PC-9 (cell line): ENCODE measurements at regions not wholly inside any gene's neighbourhood (a gene's known extent, or its start where the extent isn't known, plus 50 kb on each side); places are given as distances from the start of the nearest gene placed in this dataset.

Source experiments
- EZH2 ChIP-seq: fragments of 200-600 bp; sonication (generic); IDR thresholded peaks from 2 replicates; pipeline ENCODE4 v1.8.0; 2017; ENCODE audit warnings: antibody characterized with exemption, low read depth
- TF ChIP-seq, protein P1 (sequence below): fragments of 200-600 bp; sonication (generic); conservative IDR thresholded peaks from 2 replicates; pipeline ENCODE4 v1.6.1; 2017; ENCODE audit warnings: mixed run types, antibody characterized with exemption, mild to moderate bottlenecking, moderate library complexity

DNA sequence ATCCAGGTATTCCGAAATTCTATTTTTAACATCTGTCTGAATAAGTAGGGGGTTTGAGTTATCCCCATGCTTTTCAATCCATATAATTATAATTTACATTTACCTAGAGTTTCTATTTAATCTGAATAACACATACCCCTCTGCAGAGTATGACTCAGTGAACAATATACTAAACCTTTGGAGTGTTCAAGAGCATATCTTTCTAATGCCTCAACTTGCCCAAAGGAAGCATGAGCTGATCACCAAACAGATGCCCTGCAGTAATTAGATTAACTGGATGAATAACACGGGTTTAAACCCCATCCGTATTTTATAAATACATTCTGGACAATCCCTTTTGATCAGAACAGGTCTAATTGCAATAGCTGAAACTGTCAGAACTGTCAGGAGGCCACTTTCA is 897.1 kb downstream of the TFAP2A start:
- TF ChIP-seq, protein P1, sequence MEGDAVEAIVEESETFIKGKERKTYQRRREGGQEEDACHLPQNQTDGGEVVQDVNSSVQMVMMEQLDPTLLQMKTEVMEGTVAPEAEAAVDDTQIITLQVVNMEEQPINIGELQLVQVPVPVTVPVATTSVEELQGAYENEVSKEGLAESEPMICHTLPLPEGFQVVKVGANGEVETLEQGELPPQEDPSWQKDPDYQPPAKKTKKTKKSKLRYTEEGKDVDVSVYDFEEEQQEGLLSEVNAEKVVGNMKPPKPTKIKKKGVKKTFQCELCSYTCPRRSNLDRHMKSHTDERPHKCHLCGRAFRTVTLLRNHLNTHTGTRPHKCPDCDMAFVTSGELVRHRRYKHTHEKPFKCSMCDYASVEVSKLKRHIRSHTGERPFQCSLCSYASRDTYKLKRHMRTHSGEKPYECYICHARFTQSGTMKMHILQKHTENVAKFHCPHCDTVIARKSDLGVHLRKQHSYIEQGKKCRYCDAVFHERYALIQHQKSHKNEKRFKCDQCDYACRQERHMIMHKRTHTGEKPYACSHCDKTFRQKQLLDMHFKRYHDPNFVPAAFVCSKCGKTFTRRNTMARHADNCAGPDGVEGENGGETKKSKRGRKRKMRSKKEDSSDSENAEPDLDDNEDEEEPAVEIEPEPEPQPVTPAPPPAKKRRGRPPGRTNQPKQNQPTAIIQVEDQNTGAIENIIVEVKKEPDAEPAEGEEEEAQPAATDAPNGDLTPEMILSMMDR = no peak
- no peak for TF ChIP-seq EZH2
